H1 (cell line): ENCODE measurements at regions not wholly inside any gene's neighbourhood (a gene's known extent, or its start where the extent isn't known, plus 50 kb on each side); places are given as distances from the start of the nearest gene placed in this dataset.

ENCODE experiments used
- CEBPB ChIP-seq: IDR thresholded peaks from 2 replicates; pipeline ENCODE4 v1.6.1; 2012; ENCODE audit warnings: low read depth, low read length
- CTCF ChIP-seq, 3 experiments: IDR thresholded peaks; 1 replicate in 2 of 3; 2 replicates in 1 of 3; pipeline versions ENCODE4 v1.5.1 to v1.6.1; 2011; ENCODE audit warnings: low read length in 3 of 3, mild to moderate bottlenecking in 3 of 3, inconsistent platforms in 2 of 3, low read depth in 1 of 3, moderate library complexity in 1 of 3; ENCODE audit not compliant: insufficient read depth in 1 of 3; ENCODE audit errors: control extremely low read depth in 1 of 3
- EZH2 ChIP-seq: fragments of 200-600 bp; sonication (generic); IDR thresholded peaks from 2 replicates; pipeline ENCODE4 v1.7.1; 2012; ENCODE audit warnings: low read depth, mild to moderate bottlenecking, moderate library complexity, low read length, inconsistent platforms; ENCODE audit not compliant: severe bottlenecking
- RAD21 ChIP-seq, 2 experiments: IDR thresholded peaks in 1 of 2; conservative IDR thresholded peaks in 1 of 2; 2 replicates each; pipeline ENCODE4 v1.6.1; 2011; ENCODE audit warnings: low read depth in 2 of 2, low read length in 2 of 2, improper control_type of control experiment in 1 of 2, inconsistent platforms in 1 of 2, mild to moderate bottlenecking in 1 of 2, moderate library complexity in 1 of 2
- SIX5 ChIP-seq: IDR thresholded peaks from 2 replicates; pipeline ENCODE4 v1.6.1; 2011; ENCODE audit warnings: mild to moderate bottlenecking, low read depth, low read length
- SUZ12 ChIP-seq: fragments of 200-600 bp; sonication (generic); IDR thresholded peaks from 2 replicates; pipeline ENCODE4 v1.6.1; 2012; ENCODE audit warnings: mild to moderate bottlenecking, inconsistent platforms, low read length, moderate library complexity, mixed read lengths
- USF2 ChIP-seq: IDR thresholded peaks from 2 replicates; pipeline ENCODE4 v1.6.1; 2011; ENCODE audit warnings: low read length, improper control_type of control experiment

DNA sequence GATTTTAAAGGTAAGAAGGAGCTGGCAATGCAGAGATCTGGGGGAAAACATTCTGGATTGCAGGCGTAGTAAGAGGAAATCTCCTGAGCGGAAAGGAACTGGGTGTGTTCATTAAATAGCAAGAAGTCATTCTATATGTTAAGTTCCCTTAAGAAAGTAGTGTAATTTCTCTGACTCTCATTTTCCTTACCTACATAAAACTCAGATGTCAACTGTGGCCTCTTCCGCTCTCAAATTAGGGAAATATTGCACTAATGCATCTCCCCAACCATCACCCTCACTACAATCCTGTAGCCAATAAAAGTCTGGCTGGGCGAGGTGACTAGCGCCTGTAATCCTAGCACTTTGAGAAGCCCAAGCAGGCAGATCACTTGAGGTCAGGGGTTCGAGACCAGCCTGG, 89.0 kb upstream of the CDC42EP3 start:
- TF ChIP-seq SUZ12 (no peak), CEBPB (no peak), RAD21 (IDR thresholded peaks at IDR 0.05 in 1 of 2, conservative IDR thresholded peaks at IDR 0.05 in 1 of 2; ENCODE audit: low read depth in 2 of 2, low read length in 2 of 2) (no peak), CTCF (IDR thresholded peaks at IDR 0.05; ENCODE audit: control extremely low read depth in 1 of 3, insufficient read depth in 1 of 3, low read depth in 1 of 3, low read length in 3 of 3) (no peak), SIX5 (no peak), USF2 (no peak), EZH2 (no peak)
